OCI-LY1 (cell line): ENCODE measurements at regions not wholly inside any gene's neighbourhood (a gene's known extent, or its start where the extent isn't known, plus 50 kb on each side); places are given as distances from the start of the nearest gene placed in this dataset.

Experiments used
- EZH2 ChIP-seq: fragments of 200-600 bp; sonication (generic), shearing (Covaris generic); IDR thresholded peaks from 2 replicates; pipeline ENCODE4 v1.8.0; 2017; ENCODE audit warnings: borderline replicate concordance, mixed run types, mild to moderate bottlenecking, antibody characterized with exemption, low read length, moderate library complexity, mixed read lengths
- TF ChIP-seq, protein P1 (sequence below): fragments of 200-600 bp; sonication (generic), shearing (Covaris generic); IDR thresholded peaks from 2 replicates; pipeline ENCODE4 v1.5.1; 2017; ENCODE audit warnings: mild to moderate bottlenecking, antibody characterized with exemption, low read length, moderate library complexity, mixed read lengths

DNA sequence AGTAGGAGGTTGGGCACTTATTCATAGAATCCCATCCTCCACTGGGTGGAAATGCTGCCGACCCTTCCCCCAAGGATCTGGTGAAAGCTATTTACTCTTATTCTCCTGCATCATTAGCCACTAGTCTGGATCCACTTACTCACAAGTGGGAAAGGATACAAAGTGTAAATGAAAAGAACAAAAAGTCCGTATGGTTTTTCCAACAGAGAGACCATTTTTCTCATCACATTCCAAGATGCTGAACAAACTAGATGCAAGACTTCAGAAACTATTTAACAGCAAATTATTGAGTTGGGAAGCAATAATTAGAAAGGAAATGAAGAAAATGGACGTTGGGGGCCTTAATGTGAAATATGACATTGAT, 242.4 kb upstream of the GLI3 start:
- TF ChIP-seq, protein P1, sequence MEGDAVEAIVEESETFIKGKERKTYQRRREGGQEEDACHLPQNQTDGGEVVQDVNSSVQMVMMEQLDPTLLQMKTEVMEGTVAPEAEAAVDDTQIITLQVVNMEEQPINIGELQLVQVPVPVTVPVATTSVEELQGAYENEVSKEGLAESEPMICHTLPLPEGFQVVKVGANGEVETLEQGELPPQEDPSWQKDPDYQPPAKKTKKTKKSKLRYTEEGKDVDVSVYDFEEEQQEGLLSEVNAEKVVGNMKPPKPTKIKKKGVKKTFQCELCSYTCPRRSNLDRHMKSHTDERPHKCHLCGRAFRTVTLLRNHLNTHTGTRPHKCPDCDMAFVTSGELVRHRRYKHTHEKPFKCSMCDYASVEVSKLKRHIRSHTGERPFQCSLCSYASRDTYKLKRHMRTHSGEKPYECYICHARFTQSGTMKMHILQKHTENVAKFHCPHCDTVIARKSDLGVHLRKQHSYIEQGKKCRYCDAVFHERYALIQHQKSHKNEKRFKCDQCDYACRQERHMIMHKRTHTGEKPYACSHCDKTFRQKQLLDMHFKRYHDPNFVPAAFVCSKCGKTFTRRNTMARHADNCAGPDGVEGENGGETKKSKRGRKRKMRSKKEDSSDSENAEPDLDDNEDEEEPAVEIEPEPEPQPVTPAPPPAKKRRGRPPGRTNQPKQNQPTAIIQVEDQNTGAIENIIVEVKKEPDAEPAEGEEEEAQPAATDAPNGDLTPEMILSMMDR = no peak
- no peak for TF ChIP-seq EZH2
